HepG2 (cell line): ENCODE measurements at regions not wholly inside any gene's neighbourhood (a gene's known extent, or its start where the extent isn't known, plus 50 kb on each side); places are given as distances from the start of the nearest gene placed in this dataset.
A peak's percentile ranks its signal among the peaks of the same experiment; 100 is the strongest.

Experiments
- AHR ChIP-seq: IDR thresholded peaks from 2 replicates; pipeline ENCODE4 v1.6.1; 2018; ENCODE audit warnings: missing genetic modification reagents, missing compliant biosample characterization
- ARID3A ChIP-seq: IDR thresholded peaks from 2 replicates; pipeline ENCODE4 v1.6.1; 2012; ENCODE audit warnings: low read depth, low read length, improper control_type of control experiment
- ATF7-NPFF ChIP-seq: sonication (generic); formaldehyde crosslinking; IDR thresholded peaks from 2 replicates; pipeline ENCODE4 v1.8.1; 2023; ENCODE audit warnings: mild to moderate bottlenecking, low read depth, missing genetic modification reagents, moderate library complexity
- EP300 ChIP-seq, 3 experiments: sonication (generic) in 1 of 3; formaldehyde crosslinking in 1 of 3; IDR thresholded peaks; 2 replicates each; pipeline versions ENCODE4 v1.5.1 to v1.6.1; 2011 to 2020; ENCODE audit warnings: low read depth in 2 of 3, low read length in 2 of 3, borderline replicate concordance in 1 of 3, improper control_type of control experiment in 1 of 3, mild to moderate bottlenecking in 1 of 3, missing genetic modification reagents in 1 of 3, moderate library complexity in 1 of 3
- HMG20A ChIP-seq: IDR thresholded peaks from 2 replicates; pipeline ENCODE4 v1.6.1; 2016; ENCODE audit warnings: borderline replicate concordance
- IKZF1 ChIP-seq: fragments of 450-650 bp; IDR thresholded peaks from 2 replicates; pipeline ENCODE4 v1.7.1; 2016
- IRX3 ChIP-seq: sonication (generic); formaldehyde crosslinking; IDR thresholded peaks from 2 replicates; pipeline ENCODE4 v1.8.1; 2023; ENCODE audit warnings: mild to moderate bottlenecking, low read depth, missing genetic modification reagents, borderline replicate concordance
- MAZ ChIP-seq, 2 experiments: sonication (generic) in 1 of 2; formaldehyde crosslinking in 1 of 2; IDR thresholded peaks; 2 replicates each; pipeline versions ENCODE4 v1.5.0 to v1.6.1; 2012 to 2020; ENCODE audit warnings: low read depth in 2 of 2, mild to moderate bottlenecking in 2 of 2, borderline replicate concordance in 1 of 2, improper control_type of control experiment in 1 of 2, low read length in 1 of 2, missing genetic modification reagents in 1 of 2, moderate library complexity in 1 of 2
- MED1 ChIP-seq: sonication (generic); formaldehyde crosslinking; IDR thresholded peaks from 2 replicates; pipeline ENCODE4 v1.4.0; 2020; ENCODE audit warnings: missing genetic modification reagents
- NCOA1 ChIP-seq: sonication (generic); formaldehyde crosslinking; IDR thresholded peaks from 2 replicates; pipeline ENCODE4 v1.9.0; 2021; ENCODE audit warnings: missing genetic modification reagents
- RCOR2 ChIP-seq: IDR thresholded peaks from 2 replicates; pipeline ENCODE4 v1.6.1; 2016; ENCODE audit warnings: missing biosample characterization, missing genetic modification reagents
- SIX1 ChIP-seq: sonication (generic); formaldehyde crosslinking; IDR thresholded peaks from 2 replicates; pipeline ENCODE4 v1.4.0; 2020; ENCODE audit warnings: missing genetic modification reagents, borderline replicate concordance
- SMAD1 ChIP-seq: sonication (generic); formaldehyde crosslinking; IDR thresholded peaks from 2 replicates; pipeline ENCODE4 v1.4.0; 2020; ENCODE audit warnings: missing genetic modification reagents, low read depth, mild to moderate bottlenecking, borderline replicate concordance
- TRAFD1 ChIP-seq: sonication (generic); formaldehyde crosslinking; IDR thresholded peaks from 2 replicates; pipeline ENCODE4 v1.5.1; 2020; ENCODE audit warnings: missing genetic modification reagents, mild to moderate bottlenecking, borderline replicate concordance
- ZBTB20 ChIP-seq: sonication (generic); formaldehyde crosslinking; IDR thresholded peaks from 2 replicates; pipeline ENCODE4 v1.8.1; 2023; ENCODE audit warnings: missing genetic modification reagents, low read depth, mild to moderate bottlenecking, borderline replicate concordance
- ZBTB34 ChIP-seq: sonication (generic); formaldehyde crosslinking; IDR thresholded peaks from 2 replicates; pipeline ENCODE4 v1.8.0; 2022; ENCODE audit warnings: mild to moderate bottlenecking, missing genetic modification reagents
- ZBTB49 ChIP-seq: sonication (generic); formaldehyde crosslinking; IDR thresholded peaks from 2 replicates; pipeline ENCODE4 v1.4.0; 2020; ENCODE audit warnings: missing genetic modification reagents, borderline replicate concordance
- ZFP62 ChIP-seq: sonication (generic); formaldehyde crosslinking; IDR thresholded peaks from 2 replicates; pipeline ENCODE4 v1.4.0; 2020; ENCODE audit warnings: missing genetic modification reagents
- ZNF207 ChIP-seq: fragments of 450-650 bp; IDR thresholded peaks from 2 replicates; pipeline ENCODE4 v1.6.1; 2016; ENCODE audit warnings: antibody characterized with exemption, borderline replicate concordance
- ZNF253 ChIP-seq: sonication (generic); formaldehyde crosslinking; IDR thresholded peaks from 2 replicates; pipeline ENCODE4 v1.8.0; 2022; ENCODE audit warnings: mild to moderate bottlenecking, missing genetic modification reagents, borderline replicate concordance
- TF ChIP-seq, protein P1 (sequence below): sonication (generic); formaldehyde crosslinking; IDR thresholded peaks from 2 replicates; pipeline ENCODE4 v1.5.0; 2020; ENCODE audit warnings: missing genetic modification reagents

- TF ChIP-seq ZBTB34 (peak; percentile 97), IKZF1 (no peak), ZFP62 (CRISPR knock-in tag) (no peak), TRAFD1 (no peak), NCOA1 (CRISPR knock-in tag) (no peak), ARID3A (no peak), SMAD1 (CRISPR knock-in tag) (0 out of 2 replicates have a peak, but pooled peaks have one; percentile 51), ZNF207 (no peak), RCOR2 (CRISPR knock-in tag) (0 out of 2 replicates have a peak, but pooled peaks have one; percentile 23), HMG20A (CRISPR knock-in tag) (0 out of 2 replicates have a peak, but pooled peaks have one; percentile 14), SIX1 (CRISPR knock-in tag) (peak; percentile 39; the same call in 1 of the 2 replicates), ZBTB49 (CRISPR knock-in tag) (no peak), IRX3 (CRISPR knock-in tag) (0 out of 2 replicates have a peak, but pooled peaks have one; percentile 50), AHR (CRISPR knock-in tag) (no peak), ZBTB20 (CRISPR knock-in tag) (no peak), ZNF253 (CRISPR knock-in tag) (no peak), ATF7-NPFF (peak; percentile 54; the same call in 1 of the 2 replicates), EP300 (IDR thresholded peaks at IDR 0.05; ENCODE audit: low read depth in 2 of 2, low read length in 2 of 2) (peak in 1 of 2 experiments; percentile 48; a peak in 1 of 4 replicates), EP300 (CRISPR knock-in tag; IDR thresholded peaks at IDR 0.05; ENCODE audit: borderline replicate concordance) (no peak), MED1 (CRISPR knock-in tag) (0 out of 2 replicates have a peak, but pooled peaks have one; percentile 11), MAZ (IDR thresholded peaks at IDR 0.05; ENCODE audit: borderline replicate concordance, low read depth, low read length) (no peak), MAZ (CRISPR knock-in tag; IDR thresholded peaks at IDR 0.05; ENCODE audit: low read depth) (no peak; the same call in 1 of the 2 replicates)
- TF ChIP-seq, protein P1, sequence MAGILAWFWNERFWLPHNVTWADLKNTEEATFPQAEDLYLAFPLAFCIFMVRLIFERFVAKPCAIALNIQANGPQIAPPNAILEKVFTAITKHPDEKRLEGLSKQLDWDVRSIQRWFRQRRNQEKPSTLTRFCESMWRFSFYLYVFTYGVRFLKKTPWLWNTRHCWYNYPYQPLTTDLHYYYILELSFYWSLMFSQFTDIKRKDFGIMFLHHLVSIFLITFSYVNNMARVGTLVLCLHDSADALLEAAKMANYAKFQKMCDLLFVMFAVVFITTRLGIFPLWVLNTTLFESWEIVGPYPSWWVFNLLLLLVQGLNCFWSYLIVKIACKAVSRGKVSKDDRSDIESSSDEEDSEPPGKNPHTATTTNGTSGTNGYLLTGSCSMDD (CRISPR knock-in tag): no peak
Measured at GRCh38 chr5:172564188-172564587, 76.9 kb upstream of the NEURL1B start (continued).
